ENCODE measurements at regions not wholly inside any gene's neighbourhood (a gene's known extent, or its start where the extent isn't known, plus 50 kb on each side); places are given as distances from the start of the nearest gene placed in this dataset.

DNA sequence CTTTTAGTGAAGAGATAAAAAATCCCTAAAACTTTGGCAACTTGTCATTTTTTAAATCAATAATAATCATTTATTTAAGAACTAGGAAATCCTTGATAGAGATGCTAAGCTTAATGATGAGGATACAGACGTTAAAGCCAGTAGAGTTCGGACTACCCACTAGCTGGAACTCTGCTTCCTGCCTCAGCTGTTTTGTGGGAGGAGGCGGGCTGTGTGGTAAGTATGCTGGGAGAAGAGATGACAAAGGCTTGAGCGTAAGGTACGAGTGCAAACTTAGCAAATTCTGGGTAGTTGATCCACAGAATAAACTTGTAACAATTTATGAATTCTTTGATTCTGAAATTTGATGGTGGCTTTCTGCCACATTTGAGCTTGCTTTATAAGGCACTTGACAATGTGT, 111.2 kb upstream of the NANOGP8 start:
- TF ChIP-seq POLR2A (IDR thresholded peaks at IDR 0.05) = no peak
- TF ChIP-seq, protein P1, sequence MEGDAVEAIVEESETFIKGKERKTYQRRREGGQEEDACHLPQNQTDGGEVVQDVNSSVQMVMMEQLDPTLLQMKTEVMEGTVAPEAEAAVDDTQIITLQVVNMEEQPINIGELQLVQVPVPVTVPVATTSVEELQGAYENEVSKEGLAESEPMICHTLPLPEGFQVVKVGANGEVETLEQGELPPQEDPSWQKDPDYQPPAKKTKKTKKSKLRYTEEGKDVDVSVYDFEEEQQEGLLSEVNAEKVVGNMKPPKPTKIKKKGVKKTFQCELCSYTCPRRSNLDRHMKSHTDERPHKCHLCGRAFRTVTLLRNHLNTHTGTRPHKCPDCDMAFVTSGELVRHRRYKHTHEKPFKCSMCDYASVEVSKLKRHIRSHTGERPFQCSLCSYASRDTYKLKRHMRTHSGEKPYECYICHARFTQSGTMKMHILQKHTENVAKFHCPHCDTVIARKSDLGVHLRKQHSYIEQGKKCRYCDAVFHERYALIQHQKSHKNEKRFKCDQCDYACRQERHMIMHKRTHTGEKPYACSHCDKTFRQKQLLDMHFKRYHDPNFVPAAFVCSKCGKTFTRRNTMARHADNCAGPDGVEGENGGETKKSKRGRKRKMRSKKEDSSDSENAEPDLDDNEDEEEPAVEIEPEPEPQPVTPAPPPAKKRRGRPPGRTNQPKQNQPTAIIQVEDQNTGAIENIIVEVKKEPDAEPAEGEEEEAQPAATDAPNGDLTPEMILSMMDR (IDR thresholded peaks at IDR 0.05) = no peak
- no peak for TF ChIP-seq POLR2AphosphoS5 (IDR thresholded peaks at IDR 0.05)
- TF ChIP-seq EP300 (IDR thresholded peaks at IDR 0.05) = no peak

Measured in upper lobe of left lung (tissue), 4 donors.